Upper lobe of left lung (tissue), 4 donors: ENCODE measurements at regions not wholly inside any gene's neighbourhood (a gene's known extent, or its start where the extent isn't known, plus 50 kb on each side); places are given as distances from the start of the nearest gene placed in this dataset.

ENCODE experiments used
- EP300 ChIP-seq, 4 donors: sonication (generic); formaldehyde crosslinking; IDR thresholded peaks; one replicate each; pipeline ENCODE4 v1.5.1; 2017; ENCODE audit warnings: antibody characterized with exemption in 4 of 4, control low read depth in 2 of 4
- POLR2A ChIP-seq, 4 donors: fragments of 450-650 bp; IDR thresholded peaks; one replicate each; pipeline ENCODE4 v1.5.1; 2016 to 2017; ENCODE audit warnings: antibody characterized with exemption in 4 of 4, mild to moderate bottlenecking in 2 of 4
- POLR2AphosphoS5 ChIP-seq, 2 donors: sonication (generic); formaldehyde crosslinking; IDR thresholded peaks; one replicate each; pipeline ENCODE4 v1.5.1; 2017; ENCODE audit warnings: antibody characterized with exemption in 2 of 2
- TF ChIP-seq, protein P1 (sequence below), 6 experiments: fragments of 450-650 bp in 4 of 6; fragments of 200-600 bp in 2 of 6; sonication (generic) in 2 of 6; IDR thresholded peaks; one replicate each; pipeline ENCODE4 v1.5.1; 2016 to 2019; ENCODE audit warnings: antibody characterized with exemption in 6 of 6

DNA sequence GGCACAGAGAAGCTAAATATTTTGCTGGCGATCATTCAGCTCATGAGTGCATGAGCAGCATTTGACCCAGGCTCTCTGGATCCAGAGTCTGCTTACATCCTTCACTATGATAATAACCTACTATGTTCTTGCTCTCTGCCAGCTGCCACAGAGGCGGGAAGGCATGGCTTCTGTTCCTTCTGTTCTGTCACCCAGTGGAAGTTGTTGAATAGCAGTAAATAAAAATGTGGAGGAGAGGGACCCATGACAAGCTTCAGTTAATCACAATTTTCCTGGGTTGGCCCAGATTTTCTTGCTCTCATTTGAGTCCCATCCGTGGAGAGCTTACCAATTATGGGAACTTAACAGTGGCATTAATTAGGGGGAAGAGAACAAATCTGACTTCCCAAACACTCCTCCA lies 250.1 kb upstream of the NOCT start:
- TF ChIP-seq, protein P1, sequence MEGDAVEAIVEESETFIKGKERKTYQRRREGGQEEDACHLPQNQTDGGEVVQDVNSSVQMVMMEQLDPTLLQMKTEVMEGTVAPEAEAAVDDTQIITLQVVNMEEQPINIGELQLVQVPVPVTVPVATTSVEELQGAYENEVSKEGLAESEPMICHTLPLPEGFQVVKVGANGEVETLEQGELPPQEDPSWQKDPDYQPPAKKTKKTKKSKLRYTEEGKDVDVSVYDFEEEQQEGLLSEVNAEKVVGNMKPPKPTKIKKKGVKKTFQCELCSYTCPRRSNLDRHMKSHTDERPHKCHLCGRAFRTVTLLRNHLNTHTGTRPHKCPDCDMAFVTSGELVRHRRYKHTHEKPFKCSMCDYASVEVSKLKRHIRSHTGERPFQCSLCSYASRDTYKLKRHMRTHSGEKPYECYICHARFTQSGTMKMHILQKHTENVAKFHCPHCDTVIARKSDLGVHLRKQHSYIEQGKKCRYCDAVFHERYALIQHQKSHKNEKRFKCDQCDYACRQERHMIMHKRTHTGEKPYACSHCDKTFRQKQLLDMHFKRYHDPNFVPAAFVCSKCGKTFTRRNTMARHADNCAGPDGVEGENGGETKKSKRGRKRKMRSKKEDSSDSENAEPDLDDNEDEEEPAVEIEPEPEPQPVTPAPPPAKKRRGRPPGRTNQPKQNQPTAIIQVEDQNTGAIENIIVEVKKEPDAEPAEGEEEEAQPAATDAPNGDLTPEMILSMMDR (IDR thresholded peaks at IDR 0.05): no peak
- TF ChIP-seq POLR2AphosphoS5 (IDR thresholded peaks at IDR 0.05) (no peak), POLR2A (IDR thresholded peaks at IDR 0.05) (no peak), EP300 (IDR thresholded peaks at IDR 0.05) (no peak)
